H9 (cell line): ENCODE measurements at regions not wholly inside any gene's neighbourhood (a gene's known extent, or its start where the extent isn't known, plus 50 kb on each side); places are given as distances from the start of the nearest gene placed in this dataset.

ENCODE experiments used
- DNase-seq: peaks from one replicate; pipeline ENCODE4 v3.0.0-alpha.2; 2017
- H2AFZ ChIP-seq: one replicate; pipeline ENCODE4 v1.6.1; 2013; ENCODE audit warnings: mild to moderate bottlenecking, low read length, control low read depth, moderate library complexity
- H2AK5ac ChIP-seq: 2 replicates; pipeline ENCODE4 v1.6.1; 2013; ENCODE audit warnings: low read length, control low read depth, mixed read lengths; ENCODE audit not compliant: insufficient read length
- H2BK120ac ChIP-seq: one replicate; pipeline ENCODE4 v1.6.1; 2013; ENCODE audit warnings: low read depth, mild to moderate bottlenecking, low read length, control low read depth, inconsistent platforms; ENCODE audit not compliant: poor library complexity, severe bottlenecking
- H2BK12ac ChIP-seq: 2 replicates; pipeline ENCODE4 v1.6.1; 2013; ENCODE audit warnings: low read length, control low read depth, mixed read lengths, low read depth; ENCODE audit not compliant: insufficient read length
- H2BK15ac ChIP-seq: 2 replicates; pipeline ENCODE4 v1.6.1; 2013; ENCODE audit warnings: low read depth, low read length, control low read depth
- H2BK20ac ChIP-seq: one replicate; pipeline ENCODE4 v1.6.1; 2013; ENCODE audit warnings: low read depth, mild to moderate bottlenecking, low read length, control low read depth, inconsistent platforms; ENCODE audit not compliant: poor library complexity, severe bottlenecking
- H2BK5ac ChIP-seq: 2 replicates; pipeline ENCODE4 v1.6.1; 2013; ENCODE audit warnings: low read length, control low read depth, mixed read lengths; ENCODE audit not compliant: insufficient read length
- H3K14ac ChIP-seq: 2 replicates; pipeline ENCODE4 v1.6.1; 2013; ENCODE audit warnings: low read length, control low read depth; ENCODE audit not compliant: insufficient read depth
- H3K18ac ChIP-seq: 2 replicates; pipeline ENCODE4 v1.6.1; 2013; ENCODE audit warnings: low read depth, mild to moderate bottlenecking, mixed read lengths, low read length, control low read depth; ENCODE audit not compliant: insufficient read length
- H3K23ac ChIP-seq: 2 replicates; pipeline ENCODE4 v1.6.1; 2013; ENCODE audit warnings: low read length, control low read depth, mixed read lengths, low read depth; ENCODE audit not compliant: insufficient read length
- H3K23me2 ChIP-seq: 2 replicates; pipeline ENCODE4 v1.6.1; 2013; ENCODE audit warnings: low read depth, mild to moderate bottlenecking, mixed read lengths, low read length, control low read depth; ENCODE audit not compliant: insufficient read length, poor library complexity, severe bottlenecking
- H3K27ac ChIP-seq: 2 replicates; pipeline ENCODE4 v1.5.1; 2013; ENCODE audit warnings: low read length, control low read depth, mixed read lengths, low read depth; ENCODE audit not compliant: insufficient read length
- H3K27me3 ChIP-seq: 2 replicates; pipeline ENCODE4 v1.6.1; 2013; ENCODE audit warnings: low read length, control low read depth, inconsistent platforms; ENCODE audit not compliant: insufficient read depth
- H3K4ac ChIP-seq: 2 replicates; pipeline ENCODE4 v1.6.1; 2013; ENCODE audit warnings: low read depth, mild to moderate bottlenecking, control low read depth, inconsistent platforms, low read length, moderate library complexity
- H3K4me1 ChIP-seq: 2 replicates; pipeline ENCODE4 v1.6.1; 2013; ENCODE audit warnings: low read length, control low read depth, inconsistent platforms; ENCODE audit not compliant: insufficient read depth
- H3K4me2 ChIP-seq: 2 replicates; pipeline ENCODE4 v1.6.1; 2013; ENCODE audit warnings: low read length, control low read depth, mixed read lengths; ENCODE audit not compliant: insufficient read length, insufficient read depth
- H3K56ac ChIP-seq: 2 replicates; pipeline ENCODE4 v1.6.1; 2013; ENCODE audit warnings: low read depth, mild to moderate bottlenecking, mixed read lengths, low read length, control low read depth; ENCODE audit not compliant: insufficient read length
- H3K79me1 ChIP-seq: 2 replicates; pipeline ENCODE4 v1.6.1; 2013; ENCODE audit warnings: low read depth, mild to moderate bottlenecking, moderate library complexity, low read length, control low read depth, inconsistent platforms; ENCODE audit not compliant: insufficient read depth, poor library complexity, severe bottlenecking
- H3K79me2 ChIP-seq: 2 replicates; pipeline ENCODE4 v1.6.1; 2013; ENCODE audit warnings: low read length, control low read depth, inconsistent platforms; ENCODE audit not compliant: insufficient read depth
- H3K9ac ChIP-seq: 2 replicates; pipeline ENCODE4 v1.6.1; 2013; ENCODE audit warnings: low read length, control low read depth, mixed read lengths; ENCODE audit not compliant: insufficient read length; ENCODE audit errors: extremely low read depth
- H3K9me3 ChIP-seq: one replicate; pipeline ENCODE4 v1.6.1; 2013; ENCODE audit warnings: low read depth, low read length, inconsistent platforms; ENCODE audit not compliant: control insufficient read depth
- H3T11ph ChIP-seq: one replicate; pipeline ENCODE4 v1.6.1; 2013; ENCODE audit warnings: mild to moderate bottlenecking, low read length, control low read depth, inconsistent platforms
- H4K20me1 ChIP-seq: one replicate; pipeline ENCODE4 v1.6.1; 2013; ENCODE audit not compliant: control insufficient read depth, insufficient read length, insufficient read depth
- H4K5ac ChIP-seq: 2 replicates; pipeline ENCODE4 v1.6.1; 2013; ENCODE audit warnings: low read depth, mild to moderate bottlenecking, mixed read lengths, low read length, control low read depth; ENCODE audit not compliant: insufficient read length
- H4K8ac ChIP-seq: replicated peaks from 2 replicates; pipeline ENCODE4 v1.6.1; 2013; ENCODE audit warnings: low read length, control low read depth, mixed read lengths, low read depth; ENCODE audit not compliant: insufficient read length
- H4K91ac ChIP-seq: 2 replicates; pipeline ENCODE4 v1.6.1; 2013; ENCODE audit warnings: low read depth, mild to moderate bottlenecking, moderate library complexity, mixed read lengths, low read length, control low read depth; ENCODE audit not compliant: insufficient read length
- H3K27ac Mint-ChIP-seq, 3 experiments: 2 replicates in 2 of 3; 3 replicates in 1 of 3; pipeline ENCODE4 v1.8.0; 2020 to 2021; ENCODE audit warnings: mixed read lengths in 3 of 3, mild to moderate bottlenecking in 1 of 3, moderate library complexity in 1 of 3
- H3K27me3 Mint-ChIP-seq: 2 replicates; pipeline ENCODE4 v1.8.0; 2021; ENCODE audit warnings: low read depth, mild to moderate bottlenecking, moderate library complexity, mixed read lengths
- H3K36me3 Mint-ChIP-seq, 3 experiments: 2 replicates in 2 of 3; 3 replicates in 1 of 3; pipeline ENCODE4 v1.8.0; 2020 to 2021; ENCODE audit warnings: low read depth in 3 of 3, mixed read lengths in 3 of 3; ENCODE audit not compliant: insufficient read depth in 1 of 3
- H3K4me1 Mint-ChIP-seq, 2 experiments: 2 replicates each; pipeline ENCODE4 v1.8.0; 2020; ENCODE audit warnings: mixed read lengths in 2 of 2
- H3K4me3 Mint-ChIP-seq, 2 experiments: 2 replicates in 1 of 2; 3 replicates in 1 of 2; pipeline ENCODE4 v1.8.0; 2020 to 2021; ENCODE audit warnings: mild to moderate bottlenecking in 2 of 2, mixed read lengths in 2 of 2, moderate library complexity in 1 of 2
- H3K9me3 Mint-ChIP-seq, 2 experiments: 2 replicates in 1 of 2; 3 replicates in 1 of 2; pipeline ENCODE4 v1.8.0; 2020; ENCODE audit warnings: mild to moderate bottlenecking in 2 of 2, mixed read lengths in 2 of 2, moderate library complexity in 1 of 2
- WGBS: extraction: QIAGEN DNeasy Blood & Tissue Kit; methylation state at CpG from one replicate; pipeline ENCODE4 v1.1.7; 2013; ENCODE audit warnings: missing lambda C conversion rate, low lambda C conversion rate, mixed read lengths; ENCODE audit not compliant: insufficient read length; ENCODE audit errors: extremely low coverage; 5-methylcytosine and 5-hydroxymethylcytosine counted together
- TF ChIP-seq, protein P1 (sequence below): fragments of 200-600 bp; sonication (generic); conservative IDR thresholded peaks from 3 replicates; pipeline ENCODE4 v1.8.0; 2021; ENCODE audit warnings: antibody characterized with exemption, mild to moderate bottlenecking

- Mint-ChIP-seq H3K9me3 (no peaks in the 10 kb centered on the region), H3K4me1 (peaks cover 0 to 12% of the 10 kb centered on the region in 2 experiments; a peak in 2 of 4 replicates), H3K4me3 (no peak overlapping the region), H3K36me3 (no peaks in the 10 kb centered on the region; a peak in 1 of 7 replicates), H3K27me3 (peaks cover 36% of the 10 kb centered on the region), H3K27ac (no peak overlapping the region)
- Histone ChIP-seq H3K56ac (no peak overlapping the region), H2BK20ac (no peak overlapping the region), H2BK5ac (no peak overlapping the region), H3K23me2 (no peaks in the 10 kb centered on the region), H3K4ac (no peak overlapping the region), H2BK15ac (no peak overlapping the region), H3K79me1 (no peaks in the 10 kb centered on the region), H4K5ac (no peak overlapping the region), H3K27ac (no peak overlapping the region), H3K14ac (no peak overlapping the region), H2AFZ (no peak overlapping the region), H3T11ph (no peak overlapping the region), H3K4me2 (no peak overlapping the region), H3K4me1 (no peaks in the 10 kb centered on the region), H3K18ac (no peak overlapping the region), H4K91ac (no peak overlapping the region), H3K79me2 (no peaks in the 10 kb centered on the region), H3K27me3 (no peaks in the 10 kb centered on the region), H3K23ac (no peak overlapping the region), H3K9ac (no peak overlapping the region), H2BK12ac (no peak overlapping the region), H4K8ac (no peak overlapping the region), H4K20me1 (no peaks in the 10 kb centered on the region), H3K9me3 (no peaks in the 10 kb centered on the region), H2BK120ac (no peak overlapping the region), H2AK5ac (no peak overlapping the region)
- TF ChIP-seq, protein P1, sequence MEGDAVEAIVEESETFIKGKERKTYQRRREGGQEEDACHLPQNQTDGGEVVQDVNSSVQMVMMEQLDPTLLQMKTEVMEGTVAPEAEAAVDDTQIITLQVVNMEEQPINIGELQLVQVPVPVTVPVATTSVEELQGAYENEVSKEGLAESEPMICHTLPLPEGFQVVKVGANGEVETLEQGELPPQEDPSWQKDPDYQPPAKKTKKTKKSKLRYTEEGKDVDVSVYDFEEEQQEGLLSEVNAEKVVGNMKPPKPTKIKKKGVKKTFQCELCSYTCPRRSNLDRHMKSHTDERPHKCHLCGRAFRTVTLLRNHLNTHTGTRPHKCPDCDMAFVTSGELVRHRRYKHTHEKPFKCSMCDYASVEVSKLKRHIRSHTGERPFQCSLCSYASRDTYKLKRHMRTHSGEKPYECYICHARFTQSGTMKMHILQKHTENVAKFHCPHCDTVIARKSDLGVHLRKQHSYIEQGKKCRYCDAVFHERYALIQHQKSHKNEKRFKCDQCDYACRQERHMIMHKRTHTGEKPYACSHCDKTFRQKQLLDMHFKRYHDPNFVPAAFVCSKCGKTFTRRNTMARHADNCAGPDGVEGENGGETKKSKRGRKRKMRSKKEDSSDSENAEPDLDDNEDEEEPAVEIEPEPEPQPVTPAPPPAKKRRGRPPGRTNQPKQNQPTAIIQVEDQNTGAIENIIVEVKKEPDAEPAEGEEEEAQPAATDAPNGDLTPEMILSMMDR = no peak
- DNase-seq = no peak
- WGBS = no CpG with 5 or more reads among the region's 10 CpGs
These were observed 83.0 kb upstream of the WSCD2 start for GRCh38 chr12:108046135-108046534.
